Activated CD4-positive, alpha-beta T cell treated with anti-CD3 and anti-CD28 coated beads for 36 hours (primary cell): ENCODE measurements at regions not wholly inside any gene's neighbourhood (a gene's known extent, or its start where the extent isn't known, plus 50 kb on each side); places are given as distances from the start of the nearest gene placed in this dataset.

Source experiments
- ATAC-seq: fragments of 200-7000 bp; cut with Tn5 transposase; one replicate; pipeline ENCODE4 v1.10.0; 2021; ENCODE audit warnings: mild to moderate bottlenecking, moderate library complexity
- CTCF ChIA-PET: fragments of 350-600 bp; sonication (Branson Sonifier 250); formaldehyde crosslinking; loops from one replicate; lab custom pipeline; 2021; ENCODE audit warnings: antibody characterized with exemption; lab: Charles Lee
- POLR2A ChIA-PET: fragments of 350-600 bp; sonication (Branson Sonifier 250); formaldehyde crosslinking; loops from one replicate; lab custom pipeline; 2021; ENCODE audit warnings: antibody characterized with exemption, inconsistent platforms; lab: Charles Lee
- DNase-seq: peaks from one replicate; pipeline ENCODE4 v3.0.0-alpha.2; 2020
- H3K27ac Mint-ChIP-seq: one replicate; pipeline ENCODE4 v1.8.0; 2021; ENCODE audit warnings: mixed read lengths
- H3K27me3 Mint-ChIP-seq: one replicate; pipeline ENCODE4 v1.8.0; 2021; ENCODE audit warnings: mixed read lengths
- H3K36me3 Mint-ChIP-seq: one replicate; pipeline ENCODE4 v1.8.0; 2021; ENCODE audit warnings: low read depth, mixed read lengths
- H3K4me1 Mint-ChIP-seq: one replicate; pipeline ENCODE4 v1.8.0; 2021; ENCODE audit warnings: mixed read lengths
- H3K4me3 Mint-ChIP-seq: one replicate; pipeline ENCODE4 v1.8.0; 2021; ENCODE audit warnings: mild to moderate bottlenecking, moderate library complexity, mixed read lengths
- H3K9me3 Mint-ChIP-seq: one replicate; pipeline ENCODE4 v1.8.0; 2021; ENCODE audit warnings: low read depth, mixed read lengths
- intact Hi-C, 2 experiments: fragments of 100-400 bp; cut with DNase I in 1 of 2; cut with micrococcal nuclease in 1 of 2; formaldehyde crosslinking; loops; one replicate each; pipeline versions ENCODE4 v1.14.2 to v1.15.1; 2022 to 2024; cut with DNase I, micrococcal nuclease

- Mint-ChIP-seq H3K27ac (no peak overlapping the region), H3K4me3 (no peak overlapping the region), H3K27me3 (peaks cover 2% of the 10 kb centered on the region), H3K4me1 (peaks cover 4% of the 10 kb centered on the region), H3K36me3 (no peaks in the 10 kb centered on the region), H3K9me3 (no peaks in the 10 kb centered on the region)
- DNase-seq (no peak), ATAC-seq (no peak)
- ChIA-PET POLR2A (no interaction called here), CTCF (interaction anchor here (0.6 to 0.8 kb wide), 2 partner anchors 17 to 19 kb away, joined by 3 read pairs; no protein-coding TSS in a partner anchor)
- intact Hi-C loops, result no loop called here
Measured at GRCh38 chr21:35316456-35316855, 267.4 kb upstream of the RUNX1 start.

- ChIA-PET CTCF (no interaction called here), POLR2A (interaction anchor here (0.5 kb wide), 1 partner anchor 320 kb away, joined by 3 read pairs; no protein-coding TSS in a partner anchor)
Measured at GRCh38 chr21:35314857-35315582, 265.9 kb upstream of the RUNX1 start.

GRCh38 chr21:35311985-35312384, 262.9 kb upstream of the RUNX1 start:
- ChIA-PET CTCF (no interaction called here), POLR2A (interaction anchor here (0.6 kb wide), 1 partner anchor 59 kb away, joined by 7 read pairs; no protein-coding TSS in a partner anchor)
- Mint-ChIP-seq H3K27ac (no peak overlapping the region), H3K36me3 (no peaks in the 10 kb centered on the region), H3K9me3 (peaks cover 7% of the 10 kb centered on the region), H3K4me1 (peaks cover 4% of the 10 kb centered on the region), H3K4me3 (no peak overlapping the region), H3K27me3 (peaks cover 2% of the 10 kb centered on the region)
- ATAC-seq (no peak), DNase-seq (no peak)
- intact Hi-C loops, result no loop called here

More at GRCh38 chr21:35314857-35315582, 265.9 kb upstream of the RUNX1 start:
- no peak for ATAC-seq
- no peak for DNase-seq
- Mint-ChIP-seq H3K4me1 (peaks cover 4% of the 10 kb centered on the region), H3K27ac (no peak overlapping the region), H3K9me3 (no peaks in the 10 kb centered on the region), H3K36me3 (no peaks in the 10 kb centered on the region), H3K4me3 (no peak overlapping the region), H3K27me3 (peaks cover 2% of the 10 kb centered on the region)
- intact Hi-C loops, result no loop called here

GRCh38 chr21:35309316-35309715, 260.2 kb upstream of the RUNX1 start:
- Mint-ChIP-seq H3K4me1 (no peaks in the 10 kb centered on the region), H3K4me3 (no peak overlapping the region), H3K9me3 (peaks cover 7% of the 10 kb centered on the region), H3K36me3 (no peaks in the 10 kb centered on the region), H3K27me3 (peaks cover 3% of the 10 kb centered on the region), H3K27ac (no peak overlapping the region)
- ChIA-PET POLR2A (no interaction called here), CTCF (interaction anchor here (1.1 kb wide), 1 partner anchor 20 kb away, joined by 3 read pairs; no protein-coding TSS in a partner anchor)
- intact Hi-C loops, result no loop called here
- DNase-seq (no peak), ATAC-seq (no peak)

GRCh38 chr21:35303085-35303484, 254.0 kb upstream of the RUNX1 start:
- H3K36me3 Mint-ChIP-seq, result no peaks in the 10 kb centered on the region
- CTCF ChIA-PET, result no interaction called here
- intact Hi-C loops, result no loop called here

GRCh38 chr21:35298757-35299156, 249.7 kb upstream of the RUNX1 start:
- Mint-ChIP-seq H3K27me3 (peaks cover 7% of the 10 kb centered on the region), H3K9me3 (peaks cover 4% of the 10 kb centered on the region), H3K36me3 (peaks cover 2% of the 10 kb centered on the region), H3K27ac (no peak overlapping the region), H3K4me1 (peaks cover 21% of the 10 kb centered on the region), H3K4me3 (no peak overlapping the region)
- no peak for DNase-seq
- intact Hi-C loops, result no loop called here
- ChIA-PET CTCF (interaction anchor here (1.2 kb wide), 1 partner anchor 370 kb away, joined by 4 read pairs; no protein-coding TSS in a partner anchor), POLR2A (no interaction called here)
- ATAC-seq, result no peak

More at GRCh38 chr21:35303085-35303484, 254.0 kb upstream of the RUNX1 start:
- peaks cover 4% of the 10 kb centered on the region for H3K4me1 Mint-ChIP-seq
- H3K27ac Mint-ChIP-seq, result no peak overlapping the region
- H3K4me3 Mint-ChIP-seq, result no peak overlapping the region
- H3K27me3 Mint-ChIP-seq, result peaks cover 8% of the 10 kb centered on the region
- peaks cover 3% of the 10 kb centered on the region for H3K9me3 Mint-ChIP-seq
- no peak for DNase-seq
- POLR2A ChIA-PET, result no interaction called here
- no peak for ATAC-seq

- intact Hi-C loops, result no loop called here
- no peak overlapping the region for H3K4me3 Mint-ChIP-seq
Measured at GRCh38 chr21:35297665-35298064, 248.6 kb upstream of the RUNX1 start.

GRCh38 chr21:35294231-35294898, 245.3 kb upstream of the RUNX1 start:
- ChIA-PET CTCF (interaction anchor here (0.6 to 0.7 kb wide), 2 partner anchors 389 to 508 kb away, joined by 3 read pairs; no protein-coding TSS in a partner anchor), POLR2A (no interaction called here)
- intact Hi-C loops, result no loop called here
- DNase-seq, result peak; percentile 22
- H3K4me3 Mint-ChIP-seq, result no peak overlapping the region
- peaks cover 1% of the 10 kb centered on the region for H3K9me3 Mint-ChIP-seq
- ATAC-seq, result peak; percentile 23
- H3K4me1 Mint-ChIP-seq, result peaks cover 17% of the 10 kb centered on the region
- H3K27me3 Mint-ChIP-seq, result peaks cover 2% of the 10 kb centered on the region
- peaks cover 2% of the 10 kb centered on the region for H3K36me3 Mint-ChIP-seq
- H3K27ac Mint-ChIP-seq, result no peak overlapping the region

More at GRCh38 chr21:35297665-35298064, 248.6 kb upstream of the RUNX1 start:
- ATAC-seq, result no peak
- H3K9me3 Mint-ChIP-seq, result peaks cover 1% of the 10 kb centered on the region
- peaks cover 17% of the 10 kb centered on the region for H3K4me1 Mint-ChIP-seq
- POLR2A ChIA-PET, result no interaction called here
- H3K27ac Mint-ChIP-seq, result peak overlapping the region; percentile 32
- H3K27me3 Mint-ChIP-seq, result peaks cover 5% of the 10 kb centered on the region
- peaks cover 2% of the 10 kb centered on the region for H3K36me3 Mint-ChIP-seq
- DNase-seq, result peak; percentile 7
- CTCF ChIA-PET, result no interaction called here

- intact Hi-C loops, result no loop called here
Measured at GRCh38 chr21:35291973-35292627, 243.0 kb upstream of the RUNX1 start.

GRCh38 chr21:35291034-35291433, 241.9 kb upstream of the RUNX1 start:
- no peaks in the 10 kb centered on the region for H3K27me3 Mint-ChIP-seq
- no peak overlapping the region for H3K4me3 Mint-ChIP-seq
- no peak for DNase-seq
- H3K9me3 Mint-ChIP-seq, result peaks cover 18% of the 10 kb centered on the region
- CTCF ChIA-PET, result interaction anchor here (0.6 to 1.0 kb wide), 2 partner anchors 71 to 110 kb away, joined by 3 read pairs; no protein-coding TSS in a partner anchor
- ATAC-seq, result no peak
- H3K4me1 Mint-ChIP-seq, result peaks cover 14% of the 10 kb centered on the region
- intact Hi-C loops, result no loop called here
- no peak overlapping the region for H3K27ac Mint-ChIP-seq
- H3K36me3 Mint-ChIP-seq, result peaks cover 2% of the 10 kb centered on the region
- POLR2A ChIA-PET, result no interaction called here

More at GRCh38 chr21:35291973-35292627, 243.0 kb upstream of the RUNX1 start:
- peaks cover 13% of the 10 kb centered on the region for H3K9me3 Mint-ChIP-seq
- H3K4me3 Mint-ChIP-seq, result no peak overlapping the region
- peaks cover 14% of the 10 kb centered on the region for H3K4me1 Mint-ChIP-seq
- POLR2A ChIA-PET, result no interaction called here
- no peak for ATAC-seq
- H3K27me3 Mint-ChIP-seq, result no peaks in the 10 kb centered on the region
- CTCF ChIA-PET, result no interaction called here
- DNase-seq, result no peak
- H3K36me3 Mint-ChIP-seq, result peaks cover 4% of the 10 kb centered on the region
- no peak overlapping the region for H3K27ac Mint-ChIP-seq

GRCh38 chr21:35288238-35288637, 239.1 kb upstream of the RUNX1 start:
- Mint-ChIP-seq H3K4me3 (no peak overlapping the region), H3K9me3 (peaks cover 18% of the 10 kb centered on the region), H3K27me3 (no peaks in the 10 kb centered on the region), H3K36me3 (peaks cover 2% of the 10 kb centered on the region), H3K27ac (no peak overlapping the region), H3K4me1 (no peaks in the 10 kb centered on the region)
- ChIA-PET POLR2A (no interaction called here), CTCF (no interaction called here)
- intact Hi-C loops, result no loop called here
- DNase-seq (no peak), ATAC-seq (no peak)
